Right atrium auricular region (tissue), 2 donors: ENCODE measurements at regions not wholly inside any gene's neighbourhood (a gene's known extent, or its start where the extent isn't known, plus 50 kb on each side); places are given as distances from the start of the nearest gene placed in this dataset.

Experiments
- DNase-seq: peaks from one replicate; pipeline ENCODE4 v3.0.0-alpha.2; 2019; ENCODE audit warnings: low spot score
- H3K27ac ChIP-seq, 2 donors: fragments of 200-600 bp; sonication (generic); 1 replicate in 1 of 2; 2 replicates in 1 of 2; pipeline ENCODE4 v1.5.1; 2016 to 2019
- H3K27me3 ChIP-seq, 2 donors: fragments of 200-600 bp; sonication (generic); one replicate each; pipeline versions ENCODE4 v1.5.1 to v1.6.0; 2017 to 2019
- H3K36me3 ChIP-seq: fragments of 200-600 bp; sonication (generic); one replicate; pipeline ENCODE4 v1.5.1; 2016
- H3K4me1 ChIP-seq, 2 donors: fragments of 200-600 bp; sonication (generic); one replicate each; pipeline versions ENCODE4 v1.5.1 to v1.6.0; 2017 to 2019
- H3K4me3 ChIP-seq, 2 donors: fragments of 200-600 bp; sonication (generic); 1 replicate in 1 of 2; 2 replicates in 1 of 2; pipeline ENCODE4 v1.5.1; 2017 to 2019; ENCODE audit warnings: mild to moderate bottlenecking in 1 of 2, moderate library complexity in 1 of 2
- H3K9me3 ChIP-seq, 2 donors: fragments of 200-600 bp; sonication (generic); one replicate each; pipeline ENCODE4 v1.5.1; 2019
- CTCF ChIP-seq, 2 donors: fragments of 200-600 bp; sonication (generic); IDR thresholded peaks; one replicate each; pipeline ENCODE4 v1.5.1; 2019; ENCODE audit warnings: antibody characterized with exemption in 2 of 2

- Histone ChIP-seq H3K27me3 (no peaks in the 10 kb centered on the region), H3K27ac (no peak overlapping the region), H3K9me3 (no peaks in the 10 kb centered on the region), H3K4me3 (no peak overlapping the region), H3K36me3 (no peaks in the 10 kb centered on the region), H3K4me1 (no peaks in the 10 kb centered on the region)
- no peak for TF ChIP-seq CTCF (IDR thresholded peaks at IDR 0.05)
- no peak for DNase-seq
These were observed 161.8 kb upstream of the MEF2C start for GRCh38 chr5:89044674-89045200.

GRCh38 chr5:89043676-89044075, 160.7 kb upstream of the MEF2C start:
- Histone ChIP-seq H3K9me3 (no peaks in the 10 kb centered on the region), H3K4me1 (no peaks in the 10 kb centered on the region), H3K27ac (no peak overlapping the region), H3K27me3 (no peaks in the 10 kb centered on the region), H3K4me3 (no peak overlapping the region), H3K36me3 (no peaks in the 10 kb centered on the region)
- no peak for DNase-seq
- no peak for TF ChIP-seq CTCF (IDR thresholded peaks at IDR 0.05)

GRCh38 chr5:89042746-89043145, 159.8 kb upstream of the MEF2C start:
- no peak for TF ChIP-seq CTCF (IDR thresholded peaks at IDR 0.05)
- no peaks in the 10 kb centered on the region for H3K36me3 ChIP-seq
- H3K27ac ChIP-seq = no peak overlapping the region
- no peaks in the 10 kb centered on the region for H3K4me1 ChIP-seq
- DNase-seq = no peak
- H3K9me3 ChIP-seq = no peaks in the 10 kb centered on the region
- H3K27me3 ChIP-seq = no peaks in the 10 kb centered on the region
- no peak overlapping the region for H3K4me3 ChIP-seq

GRCh38 chr5:89041976-89042375, 159.0 kb upstream of the MEF2C start:
- no peaks in the 10 kb centered on the region for H3K27me3 ChIP-seq
- DNase-seq = no peak
- H3K36me3 ChIP-seq = no peaks in the 10 kb centered on the region
- no peaks in the 10 kb centered on the region for H3K4me1 ChIP-seq
- no peak overlapping the region for H3K4me3 ChIP-seq
- H3K27ac ChIP-seq = no peak overlapping the region
- H3K9me3 ChIP-seq = no peaks in the 10 kb centered on the region
- TF ChIP-seq CTCF (IDR thresholded peaks at IDR 0.05) = no peak

- Histone ChIP-seq H3K27ac (no peak overlapping the region), H3K9me3 (no peaks in the 10 kb centered on the region), H3K4me1 (no peaks in the 10 kb centered on the region), H3K27me3 (no peaks in the 10 kb centered on the region), H3K36me3 (no peaks in the 10 kb centered on the region), H3K4me3 (no peak overlapping the region)
- TF ChIP-seq CTCF (IDR thresholded peaks at IDR 0.05) = no peak
- no peak for DNase-seq
These were observed 158.3 kb upstream of the MEF2C start for GRCh38 chr5:89041249-89041779.
